ENCODE measurements at regions not wholly inside any gene's neighbourhood (a gene's known extent, or its start where the extent isn't known, plus 50 kb on each side); places are given as distances from the start of the nearest gene placed in this dataset.
"Not testable (repeated sequence)": the region's sequence is repeated elsewhere in the genome, so short reads cannot be mapped to it uniquely, and the experiment has no call there.

GRCh38 chrX:121666171-121666570 is 618.8 kb downstream of the GLUD2 start:
- TF ChIP-seq CTCF (IDR thresholded peaks at IDR 0.05; ENCODE audit: low read length, missing control alignments) = no peak

GRCh38 chrX:121671649-121672048 is 624.2 kb downstream of the GLUD2 start:
- no peak overlapping the region for H3K4me3 ChIP-seq (replicated peaks; ENCODE audit: low read depth, low read length)
- TF ChIP-seq CTCF (IDR thresholded peaks at IDR 0.05; ENCODE audit: low read length, missing control alignments) = no peak
- no peak for DNase-seq (ENCODE audit: low read depth)

More at GRCh38 chrX:121666171-121666570, 618.8 kb downstream of the GLUD2 start:
- no peak overlapping the region for H3K4me3 ChIP-seq (replicated peaks; ENCODE audit: low read depth, low read length)
- no peak for DNase-seq (ENCODE audit: low read depth)

- DNase-seq (ENCODE audit: low read depth) = peak; percentile 0
- H3K4me3 ChIP-seq (replicated peaks; ENCODE audit: low read depth, low read length) = not testable (repeated sequence)
Measured at GRCh38 chrX:121709236-121709635, 661.8 kb downstream of the GLUD2 start.

GRCh38 chrX:121733514-121733913 is 686.1 kb downstream of the GLUD2 start:
- H3K4me3 ChIP-seq (replicated peaks; ENCODE audit: low read depth, low read length) = no peak overlapping the region
- DNase-seq (ENCODE audit: low read depth) = no peak
- no peak for TF ChIP-seq CTCF (IDR thresholded peaks at IDR 0.05; ENCODE audit: low read length, missing control alignments)

- DNase-seq (ENCODE audit: low read depth) = no peak
- no peak overlapping the region for H3K4me3 ChIP-seq (replicated peaks; ENCODE audit: low read depth, low read length)
- no peak for TF ChIP-seq CTCF (IDR thresholded peaks at IDR 0.05; ENCODE audit: low read length, missing control alignments)
Measured at GRCh38 chrX:121746105-121746504, 698.7 kb downstream of the GLUD2 start.

- not testable (repeated sequence) for DNase-seq (ENCODE audit: low read depth); H3K4me3 ChIP-seq (replicated peaks; ENCODE audit: low read depth, low read length)
Measured at GRCh38 chrX:121753602-121754001, 706.2 kb downstream of the GLUD2 start.

GRCh38 chrX:121754301-121754700 is 706.9 kb downstream of the GLUD2 start:
- no peak for TF ChIP-seq CTCF (IDR thresholded peaks at IDR 0.05; ENCODE audit: low read length, missing control alignments)
- H3K4me3 ChIP-seq (replicated peaks; ENCODE audit: low read depth, low read length) = no peak overlapping the region
- DNase-seq (ENCODE audit: low read depth) = no peak

GRCh38 chrX:121755541-121755940 is 708.1 kb downstream of the GLUD2 start:
- no peak for TF ChIP-seq CTCF (IDR thresholded peaks at IDR 0.05; ENCODE audit: low read length, missing control alignments)
- peak; percentile 20 for DNase-seq (ENCODE audit: low read depth)
- H3K4me3 ChIP-seq (replicated peaks; ENCODE audit: low read depth, low read length) = no peak overlapping the region

All from fibroblast of pulmonary artery (primary cell).